Uterus (tissue), 2 donors: ENCODE measurements at regions not wholly inside any gene's neighbourhood (a gene's known extent, or its start where the extent isn't known, plus 50 kb on each side); places are given as distances from the start of the nearest gene placed in this dataset.

Source experiments
- POLR2A ChIP-seq, 2 donors: fragments of 450-650 bp; IDR thresholded peaks; one replicate each; pipeline ENCODE4 v1.6.1; 2016; ENCODE audit warnings: antibody characterized with exemption in 2 of 2, mild to moderate bottlenecking in 1 of 2, moderate library complexity in 1 of 2
- TF ChIP-seq, protein P1 (sequence below), 4 experiments: fragments of 200-600 bp in 2 of 4; fragments of 450-650 bp in 2 of 4; sonication (generic) in 2 of 4; IDR thresholded peaks; one replicate each; pipeline ENCODE4 v1.5.1; 2016 to 2019; ENCODE audit warnings: antibody characterized with exemption in 4 of 4, mild to moderate bottlenecking in 2 of 4, moderate library complexity in 1 of 4

DNA sequence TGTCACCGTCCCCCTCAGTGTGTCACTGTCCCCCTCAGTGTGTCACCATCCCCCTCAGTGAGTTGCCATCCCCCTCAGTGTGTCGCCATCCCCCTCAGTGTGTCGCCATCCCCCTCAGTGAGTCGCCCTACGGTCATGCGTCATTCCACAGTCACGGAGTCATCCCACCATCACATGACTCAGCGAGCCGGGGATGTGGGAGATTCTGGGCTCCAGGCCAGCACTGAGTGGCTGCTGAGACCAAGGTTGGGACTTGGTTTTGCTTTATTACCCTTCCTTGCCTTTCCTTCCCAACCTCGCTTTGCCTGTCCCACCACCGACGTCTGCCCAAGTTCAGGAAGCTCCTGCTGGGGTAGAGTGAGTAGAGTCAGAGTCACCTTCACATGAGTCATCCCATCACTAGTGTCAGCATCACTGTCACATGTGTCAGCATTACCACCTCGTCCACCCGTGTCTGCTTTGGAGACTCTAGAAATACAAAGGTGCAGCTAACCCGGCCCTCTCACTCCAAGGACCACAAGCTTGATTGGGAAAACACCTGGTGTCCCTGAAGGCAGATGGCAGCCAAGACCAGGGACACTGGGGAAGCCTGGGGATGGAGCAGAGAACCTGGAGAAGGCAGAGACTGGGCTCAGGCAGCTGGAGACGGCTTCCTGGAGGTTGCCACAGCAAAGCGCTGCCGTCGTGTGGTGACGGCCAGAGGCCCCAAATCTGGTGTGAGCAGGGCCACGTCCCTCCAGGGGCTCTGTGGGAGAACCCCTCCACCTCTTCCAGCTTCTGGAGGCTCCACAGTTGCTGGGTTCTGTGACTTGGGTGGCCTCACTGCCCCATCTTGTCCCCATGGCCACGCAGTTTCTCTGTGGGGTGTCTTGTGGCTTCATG, 485.2 kb upstream of the SALL3 start:
- TF ChIP-seq, protein P1, sequence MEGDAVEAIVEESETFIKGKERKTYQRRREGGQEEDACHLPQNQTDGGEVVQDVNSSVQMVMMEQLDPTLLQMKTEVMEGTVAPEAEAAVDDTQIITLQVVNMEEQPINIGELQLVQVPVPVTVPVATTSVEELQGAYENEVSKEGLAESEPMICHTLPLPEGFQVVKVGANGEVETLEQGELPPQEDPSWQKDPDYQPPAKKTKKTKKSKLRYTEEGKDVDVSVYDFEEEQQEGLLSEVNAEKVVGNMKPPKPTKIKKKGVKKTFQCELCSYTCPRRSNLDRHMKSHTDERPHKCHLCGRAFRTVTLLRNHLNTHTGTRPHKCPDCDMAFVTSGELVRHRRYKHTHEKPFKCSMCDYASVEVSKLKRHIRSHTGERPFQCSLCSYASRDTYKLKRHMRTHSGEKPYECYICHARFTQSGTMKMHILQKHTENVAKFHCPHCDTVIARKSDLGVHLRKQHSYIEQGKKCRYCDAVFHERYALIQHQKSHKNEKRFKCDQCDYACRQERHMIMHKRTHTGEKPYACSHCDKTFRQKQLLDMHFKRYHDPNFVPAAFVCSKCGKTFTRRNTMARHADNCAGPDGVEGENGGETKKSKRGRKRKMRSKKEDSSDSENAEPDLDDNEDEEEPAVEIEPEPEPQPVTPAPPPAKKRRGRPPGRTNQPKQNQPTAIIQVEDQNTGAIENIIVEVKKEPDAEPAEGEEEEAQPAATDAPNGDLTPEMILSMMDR (IDR thresholded peaks at IDR 0.05): no peak
- no peak for TF ChIP-seq POLR2A (IDR thresholded peaks at IDR 0.05)
